GM10248 (cell line): ENCODE measurements at regions not wholly inside any gene's neighbourhood (a gene's known extent, or its start where the extent isn't known, plus 50 kb on each side); places are given as distances from the start of the nearest gene placed in this dataset.

Source experiments
- CTCF ChIA-PET: fragments of 300-600 bp; sonication (Branson Sonifier 250); formaldehyde crosslinking; extraction: SDS; loops from one replicate; lab custom pipeline; 2021; ENCODE audit warnings: antibody characterized with exemption; lab: Yijun Ruan, JAX
- POLR2A ChIA-PET: fragments of 350-650 bp; sonication (Branson Sonifier 250); formaldehyde crosslinking; extraction: SDS; loops from one replicate; lab custom pipeline; 2020; ENCODE audit warnings: antibody characterized with exemption; lab: Yijun Ruan, JAX
- DNase-seq: peaks from one replicate; pipeline ENCODE4 v3.0.0; 2012; ENCODE audit errors: extremely low spot score
- CTCF ChIP-seq: IDR thresholded peaks from 2 replicates; pipeline ENCODE4 v1.5.1; 2012; ENCODE audit warnings: mild to moderate bottlenecking, low read depth; ENCODE audit errors: extremely low read depth, missing control alignments, control extremely low read depth

- POLR2A ChIA-PET = no interaction called here
- CTCF ChIA-PET = interaction anchor here (1.2 kb wide), 1 partner anchor 9 kb away, joined by 3 read pairs; no protein-coding TSS in a partner anchor
- DNase-seq = no peak
- no peak for TF ChIP-seq CTCF
Measured at GRCh38 chr15:94791008-94791407, 559.6 kb downstream of the MCTP2 start.

GRCh38 chr15:94791510-94791909 lies 560.1 kb downstream of the MCTP2 start:
- POLR2A ChIA-PET = no interaction called here
- DNase-seq = no peak
- TF ChIP-seq CTCF = no peak
- CTCF ChIA-PET = no interaction called here

GRCh38 chr15:94792196-94792595 lies 560.8 kb downstream of the MCTP2 start:
- ChIA-PET POLR2A (no interaction called here), CTCF (no interaction called here)
- no peak for TF ChIP-seq CTCF
- DNase-seq = no peak

- CTCF ChIA-PET = no interaction called here
- POLR2A ChIA-PET = no interaction called here
- DNase-seq = no peak
- no peak for TF ChIP-seq CTCF
Measured at GRCh38 chr15:94793207-94793606, 561.8 kb downstream of the MCTP2 start.

- no peak for TF ChIP-seq CTCF
- CTCF ChIA-PET = no interaction called here
- no peak for DNase-seq
- POLR2A ChIA-PET = no interaction called here
Measured at GRCh38 chr15:94793641-94794040, 562.3 kb downstream of the MCTP2 start.

GRCh38 chr15:94804613-94805012 lies 573.3 kb downstream of the MCTP2 start:
- ChIA-PET CTCF (no interaction called here), POLR2A (no interaction called here)
- DNase-seq = no peak
- TF ChIP-seq CTCF = no peak
